GM21619 (cell line): ENCODE measurements at regions not wholly inside any gene's neighbourhood (a gene's known extent, or its start where the extent isn't known, plus 50 kb on each side); places are given as distances from the start of the nearest gene placed in this dataset.
"Not testable (repeated sequence)": the region's sequence is repeated elsewhere in the genome, so short reads cannot be mapped to it uniquely, and the experiment has no call there.

Experiments used
- ATAC-seq: cut with Tn5 transposase; IDR thresholded peaks from one replicate; pipeline ENCODE4 v1.9.1; 2021; ENCODE audit not compliant: unreplicated experiment

DNA sequence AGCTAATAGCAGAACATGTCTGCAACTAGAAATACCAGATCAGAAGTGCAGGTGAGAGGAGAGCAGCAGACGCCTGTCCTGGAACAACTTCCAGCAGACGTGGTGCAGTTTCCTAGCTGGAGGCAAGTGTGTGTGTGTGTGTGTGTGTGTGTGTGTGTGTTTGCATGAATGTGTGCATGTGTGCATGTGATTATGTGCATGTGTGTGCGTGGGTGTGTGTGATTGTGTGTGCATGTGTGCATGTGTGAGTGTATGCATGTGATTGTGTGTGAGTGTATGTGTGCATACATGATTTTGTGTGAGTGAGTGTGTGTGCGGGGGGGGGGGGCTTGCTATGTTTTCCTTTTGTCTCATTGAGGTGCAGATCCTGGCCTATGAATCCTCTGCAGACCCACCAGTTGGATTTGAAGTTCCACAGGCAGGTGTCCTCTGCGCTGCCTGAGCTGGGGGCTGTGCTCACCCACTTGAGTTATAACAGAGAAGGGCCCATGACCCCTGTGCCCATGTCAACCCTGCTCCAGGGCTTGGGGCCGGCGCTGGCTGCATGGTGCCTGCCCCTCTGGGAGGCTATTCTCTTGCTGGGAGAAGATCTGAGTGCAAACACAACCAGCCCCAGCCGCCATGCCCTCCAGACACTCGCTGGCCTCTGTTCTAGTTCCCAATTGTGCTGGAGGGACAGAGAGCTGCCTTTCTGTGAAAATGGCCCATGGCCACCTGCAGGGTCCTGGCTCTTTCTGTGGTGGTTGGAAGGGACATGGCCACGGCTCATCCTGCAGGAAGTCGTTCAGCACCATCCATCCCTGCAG, 821.3 kb downstream of the BRD1 start:
- ATAC-seq: no peak

DNA sequence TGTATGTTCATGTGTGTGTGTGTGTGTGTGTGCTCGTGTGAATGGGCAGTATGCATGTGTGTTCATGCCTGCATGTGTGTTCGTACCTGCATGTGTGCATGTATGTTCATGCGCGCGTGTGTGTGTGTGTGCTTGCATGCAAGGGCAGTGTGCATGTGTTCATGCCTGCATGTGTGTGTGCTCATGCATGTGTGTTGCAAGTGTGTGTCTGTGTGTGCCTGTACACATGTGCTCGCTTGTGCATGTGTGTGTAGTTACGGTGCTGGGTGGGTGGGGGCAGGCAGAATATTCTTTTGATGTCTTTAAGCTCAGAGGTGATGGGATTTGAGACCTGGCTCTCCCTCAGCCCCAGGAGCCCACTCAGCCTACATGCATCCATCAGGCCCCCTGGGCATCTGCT, 822.1 kb downstream of the BRD1 start:
- no peak for ATAC-seq

DNA sequence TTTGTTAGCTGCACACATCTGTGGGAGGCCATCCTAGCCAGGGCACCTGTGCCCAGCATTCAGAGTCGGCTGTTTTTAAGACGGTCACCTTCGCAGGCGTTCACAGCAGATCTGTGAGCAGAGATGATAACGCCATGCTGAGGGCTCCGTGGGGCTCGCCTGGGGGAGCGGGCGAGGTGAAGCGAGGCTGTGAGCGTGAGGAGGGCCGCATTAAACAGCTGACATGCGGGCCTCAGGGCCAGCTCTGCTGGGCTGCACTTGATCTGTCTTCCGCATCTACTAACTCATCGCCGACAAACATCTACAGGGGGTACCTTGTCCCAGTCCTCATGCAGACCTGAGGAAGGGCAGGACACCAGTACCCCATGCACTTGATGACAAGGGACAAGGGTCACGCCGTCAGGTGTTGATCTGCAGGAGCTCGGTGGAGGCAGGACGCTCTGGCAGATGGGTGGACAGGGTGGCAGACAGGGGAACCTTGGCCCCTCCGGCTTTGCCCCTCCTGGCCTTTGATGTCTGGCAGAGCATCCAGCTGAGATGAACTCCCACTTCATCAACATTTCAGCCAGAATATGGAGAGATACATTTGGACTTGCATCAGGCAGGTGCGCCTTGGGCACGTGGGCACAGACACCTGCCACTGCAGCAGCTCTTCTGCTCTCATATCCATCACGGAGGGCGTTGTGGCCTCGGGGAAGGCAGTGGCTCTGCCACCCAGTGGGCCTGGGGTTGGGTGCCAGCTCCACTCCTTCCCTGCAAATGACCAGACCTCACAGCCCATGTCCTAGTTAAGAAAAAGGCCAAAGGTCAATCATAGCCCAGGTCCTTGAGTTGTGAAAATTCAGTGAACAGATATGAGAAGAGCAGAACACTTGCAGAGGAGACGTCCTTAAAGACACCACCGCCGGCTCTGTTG, 822.9 kb downstream of the BRD1 start:
- ATAC-seq: no peak

DNA sequence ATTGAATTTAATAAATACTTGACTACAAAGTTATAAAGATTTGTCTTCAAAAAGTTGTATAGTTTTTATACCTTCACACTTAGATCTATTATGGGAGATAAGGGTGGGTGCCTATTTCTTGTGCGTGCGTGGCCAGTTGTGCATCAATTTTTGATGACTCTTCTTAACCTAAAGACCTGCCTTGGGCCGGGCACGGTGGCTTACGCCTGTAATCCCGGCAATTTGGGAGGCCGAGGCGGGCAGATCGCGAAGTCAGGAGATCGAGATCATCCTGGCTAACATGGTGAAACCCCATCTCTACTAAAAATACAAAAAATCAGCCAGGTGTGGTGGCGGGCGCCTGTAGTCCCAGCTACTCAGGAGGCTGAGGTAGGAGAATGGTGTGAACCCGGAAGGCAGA, 830.1 kb downstream of the BRD1 start:
- not testable (repeated sequence) for ATAC-seq

DNA sequence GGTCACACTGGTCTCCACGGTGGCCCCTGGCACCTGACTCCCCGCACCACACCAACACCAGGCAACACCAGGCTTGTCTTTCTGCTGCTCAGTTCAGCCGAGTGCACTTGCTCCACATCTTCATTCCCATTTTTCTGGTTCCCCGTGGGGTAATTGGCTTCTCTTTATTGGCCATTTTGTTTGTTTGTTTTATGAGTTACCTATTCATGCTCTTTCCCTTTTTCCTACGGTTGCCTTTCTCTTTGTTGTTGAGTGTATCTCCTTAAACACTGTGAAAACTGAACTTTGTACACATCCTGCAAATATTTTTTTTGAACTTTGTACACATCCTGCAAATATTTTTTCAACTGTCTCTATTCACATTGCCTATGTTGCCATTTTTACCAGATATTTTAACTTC, 834.0 kb downstream of the BRD1 start:
- no peak for ATAC-seq

DNA sequence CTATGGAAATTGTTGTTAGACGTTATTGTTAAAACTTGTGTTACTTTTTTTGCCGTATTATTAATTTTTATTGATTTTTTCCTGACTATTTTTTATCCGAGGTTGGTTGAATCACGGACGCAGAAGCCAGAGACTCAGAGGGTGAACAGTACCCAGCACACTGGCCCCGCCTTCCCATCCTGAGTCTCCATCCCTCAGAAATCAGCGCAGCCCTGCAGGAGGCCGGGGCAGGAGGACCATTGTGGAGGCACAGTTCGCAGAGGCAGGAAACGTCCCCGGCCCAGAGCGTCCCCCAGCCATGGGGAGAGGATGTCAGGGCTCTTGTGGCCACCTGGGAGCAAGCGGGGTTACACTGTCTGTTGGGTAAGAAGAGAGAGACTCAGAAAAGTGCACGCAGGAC, 843.0 kb downstream of the BRD1 start:
- ATAC-seq: no peak

DNA sequence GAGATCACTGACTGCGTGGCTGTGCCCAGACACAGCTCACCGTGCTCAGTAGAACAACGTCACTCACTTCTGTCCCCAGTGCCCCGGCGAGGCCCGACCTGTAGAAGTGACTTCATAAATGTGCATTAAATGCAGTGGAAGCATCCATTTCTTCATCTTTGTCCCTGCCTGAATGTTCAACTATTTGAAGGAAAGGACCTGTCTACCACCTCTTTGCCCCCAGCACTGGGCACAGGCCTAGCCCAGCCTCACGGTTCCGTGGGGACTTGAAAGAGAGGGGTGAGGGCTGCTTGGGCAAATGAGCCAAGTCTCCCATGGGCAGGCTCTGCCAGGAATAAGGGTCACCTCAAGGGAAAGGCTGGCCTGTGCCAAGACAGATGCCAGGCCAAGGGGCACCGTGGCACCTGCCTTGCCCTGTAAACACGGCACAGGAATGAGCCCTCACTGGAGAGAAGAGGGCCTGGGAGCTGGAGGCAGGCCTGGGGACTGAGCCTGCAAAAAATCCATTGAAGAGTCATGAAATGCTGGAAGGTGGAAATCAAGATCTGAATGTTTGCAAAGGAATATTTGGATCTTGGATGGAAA, 845.3 kb downstream of the BRD1 start:
- ATAC-seq: no peak

DNA sequence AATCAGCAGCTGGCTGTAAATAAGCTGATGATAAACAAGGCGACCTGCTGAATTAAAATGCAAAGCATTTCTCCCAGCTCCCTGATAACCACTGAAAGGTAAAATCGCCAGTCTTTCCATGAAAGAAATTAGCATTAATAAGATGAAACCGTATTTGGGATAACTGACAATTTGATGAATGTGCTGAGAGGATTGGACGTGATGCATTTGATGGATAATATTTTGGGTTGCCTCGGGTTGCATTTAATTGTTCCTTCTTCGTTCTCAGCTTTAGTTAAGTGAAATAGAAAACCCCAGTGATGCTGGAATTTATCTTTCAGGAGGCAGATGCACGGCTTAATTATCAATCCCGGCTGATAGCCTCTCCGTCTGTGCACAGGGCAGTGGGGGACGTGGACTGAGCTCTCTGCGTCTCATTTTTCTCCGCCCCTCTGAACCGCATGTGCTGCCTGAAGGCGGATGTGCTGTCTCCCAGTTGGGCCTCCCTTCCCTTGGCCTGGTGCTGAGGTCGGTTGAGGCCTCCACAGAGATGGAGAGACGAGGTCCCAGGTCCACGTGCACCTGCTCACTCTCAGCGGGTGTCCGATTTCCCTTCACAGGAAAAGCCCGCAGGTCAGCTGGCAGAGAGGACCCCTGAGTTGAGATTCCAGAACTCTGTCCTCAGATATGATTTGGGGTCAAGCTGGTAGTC, 846.2 kb downstream of the BRD1 start:
- no peak for ATAC-seq

DNA sequence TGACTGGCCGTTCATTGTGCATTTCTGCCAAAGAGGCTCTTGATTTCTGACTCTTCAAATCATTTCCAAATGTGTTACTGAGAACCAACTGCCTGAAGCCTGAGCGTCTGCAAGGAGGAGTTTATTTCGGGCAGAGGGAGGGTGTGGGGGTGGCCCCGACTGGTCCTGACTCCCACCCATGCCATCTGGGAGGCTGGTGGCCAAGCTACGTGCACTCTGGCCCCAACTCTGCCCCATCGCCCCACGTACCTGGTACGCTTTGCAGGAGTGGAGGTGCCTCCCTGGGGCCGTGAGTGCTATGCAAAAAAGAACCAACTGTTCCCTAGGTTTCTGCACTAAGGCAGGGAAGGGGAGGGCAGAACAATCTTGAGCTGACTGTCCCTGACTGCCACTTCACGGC, 846.8 kb downstream of the BRD1 start:
- ATAC-seq: no peak

DNA sequence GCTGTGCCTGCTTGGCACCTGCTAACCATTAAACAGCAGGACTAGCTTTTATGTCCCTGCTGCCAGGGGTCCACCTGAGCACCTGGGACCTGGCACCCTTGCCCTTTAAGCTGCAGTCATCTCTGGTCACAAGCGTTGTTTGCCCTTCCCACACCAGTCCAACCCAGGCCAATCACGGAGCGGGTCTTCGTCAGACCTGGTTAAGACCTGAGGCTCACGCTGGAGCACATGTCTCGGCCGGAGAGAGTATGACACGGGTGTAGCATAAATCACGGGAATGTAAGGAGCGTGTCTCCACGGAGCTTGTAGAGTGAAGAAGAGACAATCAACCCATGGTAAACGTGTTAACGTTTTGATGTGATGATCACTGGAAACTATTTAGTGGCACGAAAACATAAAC, 847.3 kb downstream of the BRD1 start:
- no peak for ATAC-seq

DNA sequence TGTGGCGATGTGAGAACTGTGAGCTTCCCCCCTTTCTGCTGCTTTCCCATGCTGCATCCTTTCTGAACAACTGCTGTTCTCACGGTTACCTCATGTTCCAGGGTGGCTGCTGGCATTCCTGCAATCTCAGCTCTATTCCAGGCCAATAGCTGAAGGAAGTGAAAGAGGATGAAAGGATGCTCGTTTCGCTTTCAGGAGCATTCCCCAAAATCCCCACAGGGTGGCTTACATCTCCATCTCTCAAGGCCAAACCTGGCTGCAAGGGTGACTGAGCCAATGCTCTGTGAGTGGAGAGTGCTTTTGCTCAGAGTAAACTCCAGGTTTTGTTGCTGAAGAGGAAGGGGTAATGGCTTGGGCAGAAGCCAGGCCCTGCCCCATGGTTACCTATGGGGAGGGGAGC, 848.2 kb downstream of the BRD1 start:
- no peak for ATAC-seq

DNA sequence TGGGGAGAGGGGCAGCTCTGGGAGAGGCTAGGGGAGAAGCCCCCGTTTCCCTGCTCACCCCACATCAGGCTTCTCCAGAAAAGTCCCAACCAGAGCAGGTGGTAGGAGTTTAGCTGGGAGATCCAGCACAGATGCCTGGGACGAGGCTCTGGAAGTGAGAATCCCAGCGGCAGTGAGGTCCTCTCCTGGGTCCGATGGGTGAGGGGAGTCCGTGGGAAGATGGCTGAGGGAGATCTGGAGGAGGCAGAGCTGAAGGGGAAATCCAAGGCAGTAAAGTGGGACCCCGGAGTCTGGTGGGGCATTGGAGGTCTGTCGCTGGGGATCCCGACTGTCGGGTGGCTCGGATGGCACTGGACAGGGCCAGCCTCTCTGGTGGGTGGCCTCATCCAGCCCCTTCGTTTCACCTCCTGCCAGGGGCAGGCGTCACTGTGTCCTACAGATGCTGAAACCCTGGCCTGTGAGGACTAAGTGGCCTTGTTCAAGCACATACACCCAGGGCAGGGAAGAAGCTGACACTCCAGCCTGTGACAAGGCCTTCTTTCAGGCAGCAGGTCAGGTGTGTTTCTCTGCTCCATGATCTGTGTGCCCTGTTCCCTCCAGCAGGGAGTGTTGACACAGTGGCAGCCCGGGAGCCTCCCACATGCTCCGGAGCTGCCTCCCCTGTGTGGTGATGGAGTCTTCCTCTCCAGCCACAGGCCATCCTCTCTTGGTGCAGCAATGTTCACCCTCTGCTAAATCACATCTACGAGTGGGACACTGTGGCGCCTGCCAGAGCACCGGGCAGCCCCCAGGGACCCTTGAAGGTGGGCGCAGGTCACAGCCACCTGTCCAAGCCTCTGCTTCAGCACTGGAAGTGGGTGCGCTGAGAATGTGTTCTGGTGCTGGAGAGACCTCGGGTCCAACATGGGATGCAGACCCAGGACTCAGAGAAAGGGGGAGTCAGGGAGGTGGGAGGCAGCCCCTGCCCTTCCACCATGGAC, 850.8 kb downstream of the BRD1 start:
- ATAC-seq: no peak

DNA sequence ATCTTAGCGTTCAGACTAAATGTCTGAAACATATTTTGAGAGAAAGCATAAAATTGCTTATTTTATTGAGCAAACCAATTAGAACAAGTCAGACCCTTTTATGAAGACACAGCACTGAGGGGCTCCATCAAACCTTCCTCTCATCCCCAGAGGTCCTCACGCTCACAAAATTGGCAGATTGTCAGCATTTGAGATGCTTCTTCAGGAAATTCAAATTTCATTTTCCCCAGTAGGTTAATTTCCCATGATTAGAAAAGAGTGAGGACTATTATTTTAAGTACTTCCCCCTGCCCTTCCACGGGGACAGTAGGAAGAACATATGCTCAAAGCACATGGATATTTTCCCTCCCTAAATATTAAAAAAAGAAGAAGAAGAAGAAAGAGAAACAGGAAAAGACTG, 851.8 kb downstream of the BRD1 start:
- no peak for ATAC-seq

DNA sequence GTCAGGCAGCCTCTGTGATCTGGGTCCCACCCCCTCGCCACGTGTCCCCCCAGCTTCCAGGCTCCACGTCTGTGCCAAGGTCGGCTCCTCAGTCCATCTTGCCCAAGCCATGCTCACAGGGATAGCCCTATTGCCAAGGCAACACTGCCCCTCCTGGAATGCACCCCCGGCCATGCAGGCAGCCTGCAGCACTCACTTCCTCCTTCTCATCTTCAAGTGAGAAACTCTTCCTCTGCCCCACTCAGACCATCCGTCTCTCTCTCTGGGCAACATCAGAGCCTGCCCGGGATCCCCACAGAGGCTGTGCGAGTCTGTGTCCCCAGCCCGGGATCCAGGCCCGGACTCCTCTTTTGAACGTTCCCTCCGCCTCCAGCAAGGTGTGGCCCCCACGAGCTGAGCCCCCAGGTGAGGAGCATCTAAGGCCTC, 852.3 kb downstream of the BRD1 start:
- ATAC-seq: no peak

DNA sequence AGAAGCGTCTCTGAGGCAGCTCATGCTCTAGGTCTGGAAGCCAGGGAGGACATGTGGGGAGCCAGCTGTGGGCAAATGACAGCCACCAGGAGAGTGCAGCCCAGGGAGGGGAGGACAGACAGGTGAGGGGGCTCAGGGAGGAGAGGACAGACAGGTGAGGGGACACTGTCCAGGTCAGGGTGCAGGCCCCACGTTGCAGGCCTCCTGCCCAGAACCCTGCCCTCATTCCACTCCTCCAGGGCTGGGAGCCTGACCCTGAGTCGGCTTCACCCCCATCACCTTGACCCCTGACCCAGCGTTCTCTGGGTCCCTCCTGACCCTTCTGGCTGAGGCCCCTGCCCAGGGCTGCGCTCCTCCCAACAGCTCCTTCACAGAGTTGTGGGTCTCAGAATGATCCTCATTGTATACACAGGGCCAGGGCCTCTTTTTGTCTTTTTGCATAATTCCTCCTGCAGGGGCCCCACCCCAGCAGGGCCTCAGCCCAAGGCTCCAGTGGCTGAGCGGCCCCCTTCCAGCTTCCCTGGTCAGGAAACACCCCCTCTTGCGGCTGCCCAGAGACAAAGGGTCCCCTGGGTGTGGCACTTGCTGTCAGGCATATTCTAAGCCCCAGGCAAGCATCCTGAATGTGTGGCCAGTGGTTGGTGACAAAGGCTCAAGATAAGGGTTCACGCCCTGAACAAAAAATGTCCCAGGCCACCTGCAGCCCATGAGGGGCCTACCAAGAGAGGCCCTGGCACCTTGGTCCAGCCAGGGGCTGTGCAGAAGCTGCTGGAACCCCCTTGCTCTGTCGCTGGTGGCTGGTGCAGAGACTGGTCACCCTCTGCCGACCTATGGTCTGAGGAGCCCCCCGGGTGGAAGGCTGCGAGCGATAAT, 853.0 kb downstream of the BRD1 start:
- ATAC-seq: no peak

DNA sequence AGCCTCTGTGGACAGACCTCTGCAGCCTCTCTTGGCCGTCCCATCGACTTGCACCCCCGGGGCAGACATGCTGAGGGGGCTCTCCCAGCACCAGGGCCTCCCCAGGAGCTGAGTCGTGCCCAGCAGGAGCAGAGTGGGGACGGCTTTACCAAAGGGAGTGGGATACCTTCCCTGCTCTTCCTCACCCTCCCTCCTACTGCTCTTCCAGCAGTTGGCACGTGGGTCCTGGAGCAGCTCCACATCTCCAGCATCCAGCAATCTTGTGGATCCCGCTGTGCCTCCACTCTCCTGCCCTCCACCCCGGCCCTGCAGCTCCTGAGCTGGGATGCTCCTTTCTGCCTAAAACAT, 854.0 kb downstream of the BRD1 start:
- ATAC-seq: no peak

DNA sequence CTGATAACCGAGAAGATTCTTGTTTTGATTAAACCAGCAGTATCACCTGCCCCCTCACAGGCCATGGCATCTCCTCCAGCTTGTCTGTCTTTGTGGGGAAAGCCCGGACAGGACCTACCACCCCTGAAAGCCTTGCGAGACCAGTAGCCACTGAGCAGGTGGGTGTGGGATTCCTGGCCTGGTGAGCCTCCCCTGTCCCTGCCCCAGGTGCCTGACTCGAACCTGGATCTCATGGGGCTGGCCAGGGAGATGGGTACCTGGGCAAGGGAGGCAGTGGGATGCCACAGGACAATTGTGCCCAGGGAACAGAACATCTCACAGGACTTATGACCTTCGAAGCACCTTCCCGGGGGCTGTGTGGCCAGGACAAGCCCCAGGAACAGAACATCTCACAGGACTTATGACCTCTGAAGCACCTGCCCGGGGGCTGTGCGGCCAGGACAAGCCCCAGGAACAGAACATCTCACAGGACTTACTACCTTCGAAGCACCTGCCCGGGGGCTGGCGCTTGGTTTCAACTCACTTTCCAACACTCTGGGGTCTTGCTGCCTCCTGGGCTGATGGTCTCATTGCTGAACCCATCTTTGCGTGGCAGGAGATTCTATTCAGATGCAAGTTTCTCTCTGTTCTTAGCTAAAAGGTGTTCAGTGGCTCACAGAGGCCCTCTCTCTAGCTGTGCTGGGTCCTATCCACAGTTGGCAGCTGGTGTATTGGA, 854.5 kb downstream of the BRD1 start:
- ATAC-seq: no peak

DNA sequence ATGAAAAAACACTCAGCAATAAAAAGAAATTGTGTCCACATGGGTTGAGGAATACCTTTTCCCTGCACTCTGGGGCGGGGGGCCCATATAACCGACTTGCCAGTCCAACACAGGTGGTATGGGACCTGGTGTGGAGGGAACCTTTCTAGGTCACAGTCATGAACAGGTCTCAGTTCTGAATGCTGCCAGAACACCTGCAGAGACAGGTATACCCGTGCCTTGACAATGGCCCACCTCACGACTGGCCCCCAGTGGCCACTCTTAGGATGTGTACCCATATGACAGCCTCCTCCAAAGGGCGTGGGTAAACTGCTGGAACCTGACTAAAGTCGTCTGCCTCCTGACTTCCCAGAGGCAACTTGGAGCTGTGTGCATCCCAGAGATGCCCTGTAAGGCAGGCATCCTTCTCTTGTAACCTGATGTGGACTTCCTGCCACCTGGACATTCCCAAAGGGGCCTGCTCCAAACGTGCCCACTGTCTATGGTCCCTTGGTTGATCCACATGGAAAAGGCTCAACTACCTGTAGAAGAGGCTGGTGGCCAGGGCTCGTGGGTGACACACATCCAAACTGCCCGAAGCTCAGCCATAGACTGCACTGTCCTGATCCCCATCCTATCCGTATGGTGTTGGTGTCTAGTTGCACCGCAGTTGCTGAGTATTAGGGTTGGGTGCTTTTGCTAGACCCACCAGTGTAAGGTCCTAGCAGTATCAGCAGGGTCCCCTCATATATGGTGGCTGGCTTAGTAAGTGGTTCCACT, 859.3 kb downstream of the BRD1 start:
- ATAC-seq: no peak
